HG03378 (cell line): ENCODE measurements at regions not wholly inside any gene's neighbourhood (a gene's known extent, or its start where the extent isn't known, plus 50 kb on each side); places are given as distances from the start of the nearest gene placed in this dataset.
A peak's percentile ranks its signal among the peaks of the same experiment; 100 is the strongest.
"Not testable (repeated sequence)": the region's sequence is repeated elsewhere in the genome, so short reads cannot be mapped to it uniquely, and the experiment has no call there.

Experiments used
- ATAC-seq: cut with Tn5 transposase; IDR thresholded peaks from one replicate; pipeline ENCODE4 v1.9.1; 2021; ENCODE audit warnings: mild to moderate bottlenecking, moderate library complexity; ENCODE audit not compliant: unreplicated experiment

GRCh38 chr1:72442262-72442661 is 159.9 kb upstream of the NEGR1 start:
- no peak for ATAC-seq

GRCh38 chr1:72439036-72439435 is 156.7 kb upstream of the NEGR1 start:
- no peak for ATAC-seq

GRCh38 chr1:72438270-72438669 is 155.9 kb upstream of the NEGR1 start:
- ATAC-seq = no peak

GRCh38 chr1:72435025-72435424 is 152.7 kb upstream of the NEGR1 start:
- ATAC-seq = peak; percentile 69

GRCh38 chr1:72434070-72434469 is 151.7 kb upstream of the NEGR1 start:
- peak; percentile 6 for ATAC-seq

- ATAC-seq = peak; percentile 70
These were observed 151.3 kb upstream of the NEGR1 start for GRCh38 chr1:72433591-72433990.

- ATAC-seq = peak; percentile 30
These were observed 150.4 kb upstream of the NEGR1 start for GRCh38 chr1:72432645-72433267.

GRCh38 chr1:72431810-72432209 is 149.5 kb upstream of the NEGR1 start:
- no peak for ATAC-seq

- ATAC-seq = not testable (repeated sequence)
These were observed 145.9 kb upstream of the NEGR1 start for GRCh38 chr1:72428276-72428675.

GRCh38 chr1:72419229-72419628 is 136.9 kb upstream of the NEGR1 start:
- no peak for ATAC-seq

- ATAC-seq = no peak
These were observed 129.9 kb upstream of the NEGR1 start for GRCh38 chr1:72412286-72412685.

- no peak for ATAC-seq
These were observed 117.5 kb upstream of the NEGR1 start for GRCh38 chr1:72399807-72400206.

GRCh38 chr1:72397786-72398185 is 115.4 kb upstream of the NEGR1 start:
- no peak for ATAC-seq

GRCh38 chr1:72394457-72394856 is 112.1 kb upstream of the NEGR1 start:
- ATAC-seq = no peak

GRCh38 chr1:72379072-72379471 is 96.7 kb upstream of the NEGR1 start:
- no peak for ATAC-seq

- no peak for ATAC-seq
These were observed 92.9 kb upstream of the NEGR1 start for GRCh38 chr1:72375226-72375625.

GRCh38 chr1:72371259-72372035 is 89.1 kb upstream of the NEGR1 start:
- no peak for ATAC-seq

- not testable (repeated sequence) for ATAC-seq
These were observed 88.5 kb upstream of the NEGR1 start for GRCh38 chr1:72370836-72371235.

- no peak for ATAC-seq
These were observed 86.9 kb upstream of the NEGR1 start for GRCh38 chr1:72369069-72369757.

GRCh38 chr1:72366466-72366865 is 84.1 kb upstream of the NEGR1 start:
- no peak for ATAC-seq

GRCh38 chr1:72365693-72366092 is 83.4 kb upstream of the NEGR1 start:
- no peak for ATAC-seq

- no peak for ATAC-seq
These were observed 80.2 kb upstream of the NEGR1 start for GRCh38 chr1:72362538-72362937.
